ENCODE measurements at regions not wholly inside any gene's neighbourhood (a gene's known extent, or its start where the extent isn't known, plus 50 kb on each side); places are given as distances from the start of the nearest gene placed in this dataset.

- TF ChIP-seq CTCF (IDR thresholded peaks at IDR 0.05) = no peak
- TF ChIP-seq POLR2A (IDR thresholded peaks at IDR 0.05) = no peak
These were observed 89.1 kb downstream of the RHOU start for GRCh38 chr1:228824366-228824765.
